Endothelial cell of umbilical vein (primary cell): ENCODE measurements at regions not wholly inside any gene's neighbourhood (a gene's known extent, or its start where the extent isn't known, plus 50 kb on each side); places are given as distances from the start of the nearest gene placed in this dataset.

Experiments used
- BruUV-seq: library from RNA; stranded (reverse); fragments of 400-500 nt; replicated peaks from 2 replicates; lab custom pipeline; 2021; lab: Mats Ljungman, UMichigan
- CTCF ChIA-PET: fragments of 300-600, 350-600 bp; sonication (Branson Sonifier 250); formaldehyde crosslinking; loops from one replicate; lab custom pipeline; 2021; ENCODE audit warnings: antibody characterized with exemption, inconsistent platforms; lab: Charles Lee
- POLR2A ChIA-PET: fragments of 300-600, 350-600 bp; sonication (Branson Sonifier 250); formaldehyde crosslinking; loops from one replicate; lab custom pipeline; 2021; ENCODE audit warnings: antibody characterized with exemption, inconsistent platforms; lab: Charles Lee
- DNase-seq: peaks from one replicate; pipeline ENCODE4 v3.0.0-alpha.2; 2011; ENCODE audit warnings: low read depth, low spot score
- FAIRE-seq: peaks from 2 replicates; lab custom pipeline; 2011; peaks lifted over from hg19 to GRCh38; lab: Jason Lieb, UNC
- H2AFZ ChIP-seq: 2 replicates; pipeline ENCODE4 v1.6.0; 2012; ENCODE audit warnings: low read depth, low read length, control low read depth, inconsistent platforms
- H3K27ac ChIP-seq: 2 replicates; pipeline ENCODE4 v1.5.1; 2011; ENCODE audit warnings: low read depth, mild to moderate bottlenecking, control low read depth, low read length, moderate library complexity; ENCODE audit not compliant: insufficient read depth
- H3K27me3 ChIP-seq, 2 experiments: 2 replicates each; pipeline versions ENCODE4 v1.6.0 to v1.6.1; 2011; ENCODE audit warnings: low read length in 2 of 2, mixed read lengths in 1 of 2; ENCODE audit not compliant: control insufficient read depth in 2 of 2, insufficient read depth in 2 of 2
- H3K36me3 ChIP-seq, 2 experiments: 2 replicates in 1 of 2; 3 replicates in 1 of 2; pipeline ENCODE4 v1.5.1; 2011; ENCODE audit warnings: low read length in 2 of 2, mild to moderate bottlenecking in 1 of 2, moderate library complexity in 1 of 2; ENCODE audit not compliant: control insufficient read depth in 2 of 2, insufficient read depth in 2 of 2; ENCODE audit errors: extremely low read depth in 1 of 2
- H3K4me1 ChIP-seq: 3 replicates; pipeline ENCODE4 v1.5.1; 2011; ENCODE audit warnings: mild to moderate bottlenecking, low read length; ENCODE audit not compliant: control insufficient read depth, insufficient read depth; ENCODE audit errors: extremely low read depth
- H3K4me2 ChIP-seq: 2 replicates; pipeline ENCODE4 v1.6.1; 2011; ENCODE audit warnings: low read length, control low read depth, mixed read lengths; ENCODE audit not compliant: insufficient read depth
- H3K4me3 ChIP-seq, 3 experiments: fragments of 200-600 bp in 1 of 3; sonication (generic), shearing (Covaris generic) in 1 of 3; replicated peaks in 1 of 3; 2 replicates each; pipeline ENCODE4 v1.5.1; 2011 to 2016; ENCODE audit warnings: control low read depth in 3 of 3, low read length in 3 of 3, mild to moderate bottlenecking in 2 of 3, inconsistent platforms in 1 of 3, low read depth in 1 of 3, moderate library complexity in 1 of 3; ENCODE audit not compliant: insufficient read depth in 1 of 3
- H3K79me2 ChIP-seq: 2 replicates; pipeline ENCODE4 v1.6.0; 2012; ENCODE audit warnings: low read length, inconsistent platforms; ENCODE audit not compliant: control insufficient read depth, insufficient read depth
- H3K9ac ChIP-seq: replicated peaks from 2 replicates; pipeline ENCODE3; 2011; ENCODE audit warnings: low read length, control low read depth; ENCODE audit not compliant: insufficient read depth; ENCODE audit errors: extremely low read depth
- H3K9me1 ChIP-seq: replicated peaks from 3 replicates; pipeline ENCODE4 v1.6.0; 2011; ENCODE audit warnings: mild to moderate bottlenecking, low read length; ENCODE audit not compliant: control insufficient read depth, insufficient read depth; ENCODE audit errors: extremely low read depth
- H3K9me3 ChIP-seq: replicated peaks from 2 replicates; pipeline ENCODE4 v1.5.1; 2012; ENCODE audit warnings: low read length, inconsistent platforms; ENCODE audit not compliant: control insufficient read depth, insufficient read depth
- H4K20me1 ChIP-seq: replicated peaks from 2 replicates; pipeline ENCODE3; 2011; ENCODE audit warnings: mild to moderate bottlenecking, low read length; ENCODE audit not compliant: control insufficient read depth, insufficient read depth; ENCODE audit errors: extremely low read depth
- CTCF ChIP-seq, 2 donors: IDR thresholded peaks; 1 replicate in 1 of 2; 2 replicates in 1 of 2; pipeline ENCODE4 v1.5.1; 2011; ENCODE audit warnings: low read length in 2 of 2, mild to moderate bottlenecking in 2 of 2, moderate library complexity in 2 of 2, control low read depth in 1 of 2, inconsistent platforms in 1 of 2, low read depth in 1 of 2; ENCODE audit not compliant: insufficient read depth in 1 of 2; ENCODE audit errors: extremely low read depth in 1 of 2
- EZH2 ChIP-seq: IDR thresholded peaks from 2 replicates; pipeline ENCODE4 v1.6.1; 2012; ENCODE audit warnings: borderline replicate concordance, low read depth, mild to moderate bottlenecking, moderate library complexity, low read length, inconsistent platforms; ENCODE audit not compliant: severe bottlenecking
- FOS ChIP-seq: IDR thresholded peaks from 2 replicates; pipeline ENCODE4 v1.6.1; 2011; ENCODE audit warnings: mild to moderate bottlenecking, low read length, moderate library complexity, borderline replicate concordance; ENCODE audit not compliant: insufficient read depth
- GATA2 ChIP-seq: IDR thresholded peaks from 2 replicates; pipeline ENCODE4 v1.7.0; 2011; ENCODE audit warnings: low read depth, mild to moderate bottlenecking, moderate library complexity, mixed read lengths, low read length; ENCODE audit not compliant: insufficient read length, insufficient read depth
- JUN ChIP-seq: IDR thresholded peaks from 2 replicates; pipeline ENCODE4 v1.6.1; 2011; ENCODE audit warnings: borderline replicate concordance, low read depth; ENCODE audit not compliant: insufficient read length, insufficient read depth
- MAX ChIP-seq: IDR thresholded peaks from 2 replicates; pipeline ENCODE4 v1.6.1; 2011; ENCODE audit not compliant: insufficient read depth, insufficient read length
- MYC ChIP-seq: IDR thresholded peaks from one replicate; pipeline ENCODE4 v1.6.1; 2011; ENCODE audit warnings: mild to moderate bottlenecking, low read depth, low read length
- POLR2A ChIP-seq: IDR thresholded peaks from 2 replicates; pipeline ENCODE4 v1.6.1; 2012; ENCODE audit warnings: low read depth, mild to moderate bottlenecking, control low read depth, low read length
- POLR2AphosphoS5 ChIP-seq: IDR thresholded peaks from 2 replicates; pipeline ENCODE4 v1.6.1; 2012; ENCODE audit warnings: low read depth, mild to moderate bottlenecking, control low read depth, low read length, moderate library complexity; ENCODE audit not compliant: insufficient read depth
- dilution Hi-C: fragments of 300-500 bp; cut with MboI; formaldehyde crosslinking; loops from one replicate; pipeline ENCODE4 v1.15.0; 2019; ENCODE audit warnings: low sequenced_read_pairs; ENCODE audit not compliant: extremely low pct_ligation_motif_present
- intact Hi-C: fragments of 100-400 bp; cut with micrococcal nuclease; formaldehyde crosslinking; loops from one replicate; pipeline ENCODE4 v1.10.0; 2022

GRCh38 chr2:60354713-60355112, 198.7 kb downstream of the BCL11A start:
- Histone ChIP-seq H3K9ac (no peak overlapping the region), H3K9me1 (no peaks in the 10 kb centered on the region), H3K4me2 (no peak overlapping the region), H3K27me3 (no peaks in the 10 kb centered on the region), H3K27ac (no peak overlapping the region), H3K79me2 (no peaks in the 10 kb centered on the region), H2AFZ (no peak overlapping the region), H3K4me1 (no peaks in the 10 kb centered on the region), H3K36me3 (no peaks in the 10 kb centered on the region), H3K9me3 (peaks cover 2% of the 10 kb centered on the region), H4K20me1 (no peaks in the 10 kb centered on the region), H3K4me3 (no peak overlapping the region)
- no TSS peak for BruUV-seq
- ChIA-PET POLR2A (no interaction called here), CTCF (no interaction called here)
- TF ChIP-seq JUN, result no peak
- TF ChIP-seq POLR2A, result no peak
- no peak for TF ChIP-seq EZH2
- TF ChIP-seq MAX, result no peak
- TF ChIP-seq FOS, result no peak
- dilution Hi-C loops, result no loop called here
- no peak for FAIRE-seq
- no peak for DNase-seq
- intact Hi-C loops, result no loop called here

GRCh38 chr2:60353863-60354262, 199.6 kb downstream of the BCL11A start:
- CTCF ChIA-PET, result no interaction called here

More at GRCh38 chr2:60353863-60354262, 199.6 kb downstream of the BCL11A start:
- intact Hi-C loops (no loop called here), dilution Hi-C loops (no loop called here)
- H3K4me3 ChIP-seq, result no peak overlapping the region
- no peak for DNase-seq
- FAIRE-seq, result no peak
- no peaks in the 10 kb centered on the region for H3K9me1 ChIP-seq
- H3K4me2 ChIP-seq, result no peak overlapping the region
- H3K36me3 ChIP-seq, result no peaks in the 10 kb centered on the region
- TF ChIP-seq CTCF (IDR thresholded peaks at IDR 0.05; ENCODE audit: extremely low read depth in 1 of 2, insufficient read depth in 1 of 2, low read depth in 1 of 2, low read length in 2 of 2) (no peak), MYC (no peak), MAX (no peak), EZH2 (no peak), JUN (no peak), POLR2AphosphoS5 (no peak), POLR2A (no peak), GATA2 (no peak), FOS (no peak)
- H3K79me2 ChIP-seq, result no peaks in the 10 kb centered on the region
- H3K4me1 ChIP-seq, result no peaks in the 10 kb centered on the region
- POLR2A ChIA-PET, result no interaction called here
- no peaks in the 10 kb centered on the region for H4K20me1 ChIP-seq
- H3K9me3 ChIP-seq, result peaks cover 6% of the 10 kb centered on the region
- no peak overlapping the region for H3K9ac ChIP-seq
- H2AFZ ChIP-seq, result no peak overlapping the region
- H3K27me3 ChIP-seq, result no peaks in the 10 kb centered on the region
- H3K27ac ChIP-seq, result no peak overlapping the region
- BruUV-seq, result no TSS peak
